Putamen (tissue), 1 donor: ENCODE measurements at regions not wholly inside any gene's neighbourhood (a gene's known extent, or its start where the extent isn't known, plus 50 kb on each side); places are given as distances from the start of the nearest gene placed in this dataset.

Experiments
- DNase-seq: peaks from one replicate; pipeline ENCODE4 v3.0.0-alpha.2; 2016; ENCODE audit warnings: low spot score

GRCh38 chr9:74218385-74219063 is 278.6 kb upstream of the RORB start:
- no peak for DNase-seq

- DNase-seq, result no peak
These were observed 276.8 kb upstream of the RORB start for GRCh38 chr9:74220327-74220726.

- DNase-seq, result no peak
These were observed 260.3 kb upstream of the RORB start for GRCh38 chr9:74236857-74237256.

- no peak for DNase-seq
These were observed 251.2 kb upstream of the RORB start for GRCh38 chr9:74245866-74246497.

- no peak for DNase-seq
These were observed 241.6 kb upstream of the RORB start for GRCh38 chr9:74255489-74255984.

- DNase-seq, result no peak
These were observed 221.1 kb upstream of the RORB start for GRCh38 chr9:74275872-74276508.

GRCh38 chr9:74277532-74277931 is 219.6 kb upstream of the RORB start:
- DNase-seq, result no peak

GRCh38 chr9:74281674-74282073 is 215.5 kb upstream of the RORB start:
- DNase-seq, result no peak

- DNase-seq, result no peak
These were observed 214.4 kb upstream of the RORB start for GRCh38 chr9:74282526-74283253.

- DNase-seq, result no peak
These were observed 212.3 kb upstream of the RORB start for GRCh38 chr9:74284581-74285450.

- no peak for DNase-seq
These were observed 203.7 kb upstream of the RORB start for GRCh38 chr9:74293479-74293878.

GRCh38 chr9:74303945-74304344 is 193.2 kb upstream of the RORB start:
- DNase-seq, result no peak

GRCh38 chr9:74304598-74304997 is 192.5 kb upstream of the RORB start:
- no peak for DNase-seq

- DNase-seq, result no peak
These were observed 187.5 kb upstream of the RORB start for GRCh38 chr9:74309654-74310053.

GRCh38 chr9:74317235-74317634 is 179.9 kb upstream of the RORB start:
- DNase-seq, result no peak

GRCh38 chr9:74321396-74321795 is 175.7 kb upstream of the RORB start:
- no peak for DNase-seq

GRCh38 chr9:74322661-74323314 is 174.3 kb upstream of the RORB start:
- DNase-seq, result no peak

GRCh38 chr9:74330487-74331214 is 166.5 kb upstream of the RORB start:
- no peak for DNase-seq

GRCh38 chr9:74331607-74332006 is 165.5 kb upstream of the RORB start:
- DNase-seq, result no peak

- no peak for DNase-seq
These were observed 163.6 kb upstream of the RORB start for GRCh38 chr9:74333384-74334032.
